ENCODE measurements at regions not wholly inside any gene's neighbourhood (a gene's known extent, or its start where the extent isn't known, plus 50 kb on each side); places are given as distances from the start of the nearest gene placed in this dataset.

DNA sequence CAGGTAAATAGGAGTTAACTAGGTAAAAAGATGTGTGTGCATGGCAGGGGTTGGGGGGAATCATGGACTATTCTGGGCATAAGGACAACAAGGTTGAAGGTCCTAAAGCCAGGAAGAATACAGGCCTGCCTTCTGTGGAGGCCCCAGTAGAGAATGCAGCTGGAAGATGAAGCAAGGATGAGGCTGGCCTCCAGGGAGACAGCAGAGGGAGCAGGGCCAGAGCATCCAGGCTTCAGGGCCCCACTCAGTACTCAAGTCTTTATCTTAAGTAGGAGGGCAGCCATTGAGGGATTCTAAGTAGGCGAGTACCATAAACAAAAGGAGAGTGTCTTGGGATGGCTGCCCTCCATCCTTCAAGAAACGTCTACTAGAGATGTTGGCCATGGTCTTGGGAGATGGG, 101.8 kb upstream of the APCDD1 start:
- Histone ChIP-seq H3K56ac (ENCODE audit: insufficient read length, low read depth, low read length) (no peak overlapping the region), H2BK120ac (ENCODE audit: low read depth, low read length, poor library complexity, severe bottlenecking) (no peak overlapping the region), H3K4me2 (ENCODE audit: insufficient read depth, insufficient read length, low read length) (no peak overlapping the region), H2BK5ac (ENCODE audit: insufficient read length, low read length) (no peak overlapping the region), H3K23ac (ENCODE audit: insufficient read length, low read depth, low read length) (no peak overlapping the region), H3K27me3 (ENCODE audit: insufficient read depth, low read length) (no peaks in the 10 kb centered on the region), H4K5ac (ENCODE audit: insufficient read length, low read depth, low read length) (no peak overlapping the region), H2BK12ac (ENCODE audit: insufficient read length, low read depth, low read length) (no peak overlapping the region), H3K4ac (ENCODE audit: low read depth, low read length) (no peak overlapping the region), H3K79me2 (ENCODE audit: insufficient read depth, low read length) (no peaks in the 10 kb centered on the region), H3K23me2 (ENCODE audit: insufficient read length, low read depth, low read length, poor library complexity, severe bottlenecking) (no peaks in the 10 kb centered on the region), H2BK15ac (ENCODE audit: low read depth, low read length) (no peak overlapping the region), H4K8ac (replicated peaks; ENCODE audit: insufficient read length, low read depth, low read length) (no peak overlapping the region), H2AFZ (ENCODE audit: low read length) (no peak overlapping the region), H3T11ph (ENCODE audit: low read length) (no peak overlapping the region), H2BK20ac (ENCODE audit: low read depth, low read length, poor library complexity, severe bottlenecking) (no peak overlapping the region), H2AK5ac (ENCODE audit: insufficient read length, low read length) (no peak overlapping the region), H3K9ac (ENCODE audit: extremely low read depth, insufficient read length, low read length) (no peak overlapping the region), H3K27ac (ENCODE audit: insufficient read length, low read depth, low read length) (no peak overlapping the region), H4K91ac (ENCODE audit: insufficient read length, low read depth, low read length) (no peak overlapping the region), H4K20me1 (ENCODE audit: control insufficient read depth, insufficient read depth, insufficient read length) (no peaks in the 10 kb centered on the region), H3K9me3 (ENCODE audit: control insufficient read depth, low read depth, low read length) (no peaks in the 10 kb centered on the region), H3K18ac (ENCODE audit: insufficient read length, low read depth, low read length) (no peak overlapping the region), H3K14ac (ENCODE audit: insufficient read depth, low read length) (no peak overlapping the region), H3K4me1 (ENCODE audit: insufficient read depth, low read length) (no peaks in the 10 kb centered on the region), H3K79me1 (ENCODE audit: insufficient read depth, low read depth, low read length, poor library complexity, severe bottlenecking) (no peaks in the 10 kb centered on the region)
- no peak overlapping the region for H3K27ac Mint-ChIP-seq
- no CpG with 5 or more reads among the region's 2 CpGs for WGBS (ENCODE audit: extremely low coverage, insufficient read length, low lambda C conversion rate)
- H3K4me3 Mint-ChIP-seq, result no peak overlapping the region
- peaks cover 0 to 7% (median 6%) of the 10 kb centered on the region in 3 experiments; a peak in 5 of 7 replicates for H3K36me3 Mint-ChIP-seq (ENCODE audit: insufficient read depth in 1 of 3, low read depth in 3 of 3)
- peaks cover 5 to 10% of the 10 kb centered on the region in 2 experiments for H3K4me1 Mint-ChIP-seq
- DNase-seq, result no peak
- H3K9me3 Mint-ChIP-seq, result peaks cover 9 to 10% of the 10 kb centered on the region in 2 experiments; a peak in 4 of 5 replicates
- peaks cover 4% of the 10 kb centered on the region; the same call in 1 of the 2 replicates for H3K27me3 Mint-ChIP-seq (ENCODE audit: low read depth)
- TF ChIP-seq, protein P1, sequence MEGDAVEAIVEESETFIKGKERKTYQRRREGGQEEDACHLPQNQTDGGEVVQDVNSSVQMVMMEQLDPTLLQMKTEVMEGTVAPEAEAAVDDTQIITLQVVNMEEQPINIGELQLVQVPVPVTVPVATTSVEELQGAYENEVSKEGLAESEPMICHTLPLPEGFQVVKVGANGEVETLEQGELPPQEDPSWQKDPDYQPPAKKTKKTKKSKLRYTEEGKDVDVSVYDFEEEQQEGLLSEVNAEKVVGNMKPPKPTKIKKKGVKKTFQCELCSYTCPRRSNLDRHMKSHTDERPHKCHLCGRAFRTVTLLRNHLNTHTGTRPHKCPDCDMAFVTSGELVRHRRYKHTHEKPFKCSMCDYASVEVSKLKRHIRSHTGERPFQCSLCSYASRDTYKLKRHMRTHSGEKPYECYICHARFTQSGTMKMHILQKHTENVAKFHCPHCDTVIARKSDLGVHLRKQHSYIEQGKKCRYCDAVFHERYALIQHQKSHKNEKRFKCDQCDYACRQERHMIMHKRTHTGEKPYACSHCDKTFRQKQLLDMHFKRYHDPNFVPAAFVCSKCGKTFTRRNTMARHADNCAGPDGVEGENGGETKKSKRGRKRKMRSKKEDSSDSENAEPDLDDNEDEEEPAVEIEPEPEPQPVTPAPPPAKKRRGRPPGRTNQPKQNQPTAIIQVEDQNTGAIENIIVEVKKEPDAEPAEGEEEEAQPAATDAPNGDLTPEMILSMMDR (conservative IDR thresholded peaks at IDR 0.05), result no peak

All from H9 (cell line).